ENCODE measurements at regions not wholly inside any gene's neighbourhood (a gene's known extent, or its start where the extent isn't known, plus 50 kb on each side); places are given as distances from the start of the nearest gene placed in this dataset.

GRCh38 chr9:79917421-79917820 lies 345.7 kb downstream of the TLE4 start:
- TF ChIP-seq ZFX (IDR thresholded peaks at IDR 0.05) (no peak), CTCF (conservative IDR thresholded peaks at IDR 0.05) (no peak)
- H3K27ac ChIP-seq: no peak overlapping the region

GRCh38 chr9:79913867-79914266 lies 342.1 kb downstream of the TLE4 start:
- no peak overlapping the region for H3K27ac ChIP-seq
- TF ChIP-seq ZFX (IDR thresholded peaks at IDR 0.05) (no peak), CTCF (conservative IDR thresholded peaks at IDR 0.05) (no peak)

GRCh38 chr9:79912318-79913070 lies 340.7 kb downstream of the TLE4 start:
- H3K27ac ChIP-seq: no peak overlapping the region
- TF ChIP-seq ZFX (IDR thresholded peaks at IDR 0.05): no peak
- no peak for TF ChIP-seq CTCF (conservative IDR thresholded peaks at IDR 0.05)

- TF ChIP-seq CTCF (conservative IDR thresholded peaks at IDR 0.05) (no peak), ZFX (IDR thresholded peaks at IDR 0.05) (no peak)
- no peak overlapping the region for H3K27ac ChIP-seq
Measured at GRCh38 chr9:79911724-79912123, 340.0 kb downstream of the TLE4 start.

- no peak for TF ChIP-seq CTCF (conservative IDR thresholded peaks at IDR 0.05)
- TF ChIP-seq ZFX (IDR thresholded peaks at IDR 0.05): no peak
- no peak overlapping the region for H3K27ac ChIP-seq
Measured at GRCh38 chr9:79902825-79903600, 331.2 kb downstream of the TLE4 start.

- TF ChIP-seq CTCF (conservative IDR thresholded peaks at IDR 0.05) (no peak), ZFX (IDR thresholded peaks at IDR 0.05) (no peak)
- no peak overlapping the region for H3K27ac ChIP-seq
Measured at GRCh38 chr9:79900754-79901153, 329.0 kb downstream of the TLE4 start.

- H3K27ac ChIP-seq: no peak overlapping the region
- TF ChIP-seq CTCF (conservative IDR thresholded peaks at IDR 0.05): no peak
- no peak for TF ChIP-seq ZFX (IDR thresholded peaks at IDR 0.05)
Measured at GRCh38 chr9:79896390-79896980, 324.7 kb downstream of the TLE4 start.

Measured in C4-2B (cell line).